OCI-LY7 (cell line): ENCODE measurements at regions not wholly inside any gene's neighbourhood (a gene's known extent, or its start where the extent isn't known, plus 50 kb on each side); places are given as distances from the start of the nearest gene placed in this dataset.

Experiments
- BruUV-seq: library from RNA; stranded (reverse); fragments of 400-500 nt; replicated peaks from 2 replicates; lab custom pipeline; 2021; lab: Mats Ljungman, UMichigan
- CTCF ChIA-PET: fragments of 300-600 bp; sonication (Branson Sonifier 250); formaldehyde crosslinking; loops from one replicate; lab custom pipeline; 2022; ENCODE audit warnings: antibody characterized with exemption; ENCODE audit not compliant: unreplicated experiment; lab: Charles Lee
- POLR2A ChIA-PET: fragments of 300-600 bp; sonication (Branson Sonifier 250); formaldehyde crosslinking; loops from one replicate; lab custom pipeline; 2022; ENCODE audit warnings: antibody characterized with exemption; lab: Charles Lee
- DNase-seq: peaks from one replicate; pipeline ENCODE4 v3.0.0-alpha.2; 2015; ENCODE audit warnings: low spot score
- H2AFZ ChIP-seq: fragments of 200-600 bp; sonication (generic), shearing (Covaris generic); 2 replicates; pipeline ENCODE4 v1.6.1; 2014; ENCODE audit warnings: mild to moderate bottlenecking, antibody characterized with exemption, low read length, moderate library complexity
- H3K27ac ChIP-seq: fragments of 200-600 bp; sonication (generic); 2 replicates; pipeline ENCODE4 v1.5.1; 2014; ENCODE audit warnings: mixed run types, low read depth, mild to moderate bottlenecking, moderate library complexity, low read length, inconsistent platforms; ENCODE audit not compliant: poor library complexity, severe bottlenecking
- H3K36me3 ChIP-seq: fragments of 200-600 bp; sonication (generic); 2 replicates; pipeline ENCODE4 v1.6.1; 2014; ENCODE audit warnings: mild to moderate bottlenecking, antibody characterized with exemption, low read length, moderate library complexity, mixed read lengths; ENCODE audit not compliant: insufficient read depth
- H3K4me1 ChIP-seq: fragments of 200-600 bp; sonication (generic); 2 replicates; pipeline ENCODE4 v1.5.1; 2014; ENCODE audit warnings: mild to moderate bottlenecking, low read length; ENCODE audit not compliant: insufficient read depth, poor library complexity, severe bottlenecking
- H3K4me2 ChIP-seq: fragments of 200-600 bp; sonication (generic); 2 replicates; pipeline ENCODE4 v1.6.1; 2014; ENCODE audit warnings: mild to moderate bottlenecking, low read length
- H3K4me3 ChIP-seq: fragments of 200-600 bp; sonication (generic); 2 replicates; pipeline ENCODE4 v1.5.1; 2014; ENCODE audit warnings: mild to moderate bottlenecking, low read depth, low read length; ENCODE audit not compliant: poor library complexity, severe bottlenecking
- H3K79me2 ChIP-seq: fragments of 200-600 bp; sonication (generic); 2 replicates; pipeline ENCODE4 v1.6.1; 2016; ENCODE audit warnings: low read depth, mild to moderate bottlenecking, low read length, moderate library complexity, mixed read lengths; ENCODE audit not compliant: insufficient read depth
- H3K9me2 ChIP-seq: fragments of 200-600 bp; sonication (generic); 2 replicates; pipeline ENCODE4 v1.6.1; 2016; ENCODE audit warnings: mild to moderate bottlenecking, low read length, mixed read lengths; ENCODE audit not compliant: insufficient read depth
- H3K9me3 ChIP-seq: fragments of 200-600 bp; sonication (generic); 2 replicates; pipeline ENCODE4 v1.6.1; 2014; ENCODE audit warnings: mild to moderate bottlenecking, mixed run types, low read length, mixed read lengths
- H4K20me1 ChIP-seq: fragments of 200-600 bp; sonication (generic); 2 replicates; pipeline ENCODE4 v1.6.1; 2014; ENCODE audit warnings: mild to moderate bottlenecking, antibody characterized with exemption, low read length, moderate library complexity, mixed read lengths; ENCODE audit not compliant: insufficient read depth
- CTCF ChIP-seq: fragments of 200-600 bp; sonication (generic); conservative IDR thresholded peaks from 2 replicates; pipeline ENCODE4 v1.5.1; 2014; ENCODE audit warnings: mild to moderate bottlenecking, antibody characterized with exemption, low read length, moderate library complexity, mixed read lengths
- EZH2phosphoT487 ChIP-seq: fragments of 200-600 bp; sonication (generic); IDR thresholded peaks from 2 replicates; pipeline ENCODE4 v1.6.1; 2018; ENCODE audit warnings: low read depth, borderline replicate concordance, mild to moderate bottlenecking, mixed run types, antibody characterized with exemption, low read length, moderate library complexity, mixed read lengths
- intact Hi-C: fragments of 100-400 bp; cut with micrococcal nuclease; formaldehyde crosslinking; loops from one replicate; pipeline ENCODE4 v1.10.0; 2022; ENCODE audit not compliant: unreplicated experiment

- no TSS peak for BruUV-seq
- H3K79me2 ChIP-seq: no peaks in the 10 kb centered on the region
- TF ChIP-seq EZH2phosphoT487 (no peak), CTCF (no peak)
- no peaks in the 10 kb centered on the region for H3K9me2 ChIP-seq
- intact Hi-C loops: no loop called here
- H3K4me1 ChIP-seq: no peaks in the 10 kb centered on the region
- CTCF ChIA-PET: no interaction called here
- no peak for DNase-seq
- H4K20me1 ChIP-seq: no peaks in the 10 kb centered on the region
- no peak overlapping the region for H3K4me3 ChIP-seq
- no peak overlapping the region for H3K4me2 ChIP-seq
- no peaks in the 10 kb centered on the region for H3K9me3 ChIP-seq
- no peak overlapping the region for H2AFZ ChIP-seq
- no peaks in the 10 kb centered on the region for H3K36me3 ChIP-seq
- POLR2A ChIA-PET: no interaction called here
- no peak overlapping the region for H3K27ac ChIP-seq
Measured at GRCh38 chr7:52114056-52114455, 797.4 kb upstream of the COBL start.

- Histone ChIP-seq H3K27ac (no peak overlapping the region), H3K4me1 (no peaks in the 10 kb centered on the region), H3K4me2 (no peak overlapping the region), H3K9me2 (no peaks in the 10 kb centered on the region), H2AFZ (no peak overlapping the region), H3K9me3 (no peaks in the 10 kb centered on the region), H3K79me2 (no peaks in the 10 kb centered on the region), H3K36me3 (no peaks in the 10 kb centered on the region), H3K4me3 (no peak overlapping the region), H4K20me1 (no peaks in the 10 kb centered on the region)
- no peak for TF ChIP-seq EZH2phosphoT487
- ChIA-PET CTCF (no interaction called here), POLR2A (interaction anchor here (0.7 kb wide), 1 partner anchor 1005 kb away, joined by 6 read pairs; no protein-coding TSS in a partner anchor)
- BruUV-seq: no TSS peak
- intact Hi-C loops: no loop called here
- DNase-seq: no peak
Measured at GRCh38 chr7:52107355-52107754, 790.7 kb upstream of the COBL start.

GRCh38 chr7:52095861-52096260 lies 779.3 kb upstream of the COBL start:
- Histone ChIP-seq H3K79me2 (no peaks in the 10 kb centered on the region), H3K4me2 (no peak overlapping the region), H2AFZ (no peak overlapping the region), H3K36me3 (no peaks in the 10 kb centered on the region), H3K9me3 (no peaks in the 10 kb centered on the region), H3K9me2 (no peaks in the 10 kb centered on the region), H3K4me1 (no peaks in the 10 kb centered on the region), H4K20me1 (no peaks in the 10 kb centered on the region), H3K27ac (no peak overlapping the region), H3K4me3 (no peak overlapping the region)
- POLR2A ChIA-PET: no interaction called here
- CTCF ChIA-PET: no interaction called here
- DNase-seq: no peak
- TF ChIP-seq CTCF (no peak), EZH2phosphoT487 (no peak)
- BruUV-seq: no TSS peak
- intact Hi-C loops: no loop called here
